HFFc6 (cell line): ENCODE measurements at regions not wholly inside any gene's neighbourhood (a gene's known extent, or its start where the extent isn't known, plus 50 kb on each side); places are given as distances from the start of the nearest gene placed in this dataset.
"Not testable (repeated sequence)": the region's sequence is repeated elsewhere in the genome, so short reads cannot be mapped to it uniquely, and the experiment has no call there.

Source experiments
- DNase-seq: peaks from one replicate; pipeline ENCODE4 v3.0.0-alpha.2; 2018
- H3K27ac Mint-ChIP-seq: 2 replicates; pipeline ENCODE4 v1.8.0; 2020; ENCODE audit warnings: mild to moderate bottlenecking, mixed read lengths
- H3K27me3 Mint-ChIP-seq: 2 replicates; pipeline ENCODE4 v1.8.0; 2021; ENCODE audit warnings: mild to moderate bottlenecking, moderate library complexity, mixed read lengths; ENCODE audit not compliant: insufficient read depth
- H3K36me3 Mint-ChIP-seq: 2 replicates; pipeline ENCODE4 v1.8.0; 2021; ENCODE audit warnings: low read depth, mixed read lengths
- H3K4me1 Mint-ChIP-seq: 2 replicates; pipeline ENCODE4 v1.8.0; 2020; ENCODE audit warnings: low read depth, mixed read lengths
- H3K4me3 Mint-ChIP-seq: 2 replicates; pipeline ENCODE4 v1.8.0; 2020; ENCODE audit warnings: mild to moderate bottlenecking, moderate library complexity, mixed read lengths
- H3K9me3 Mint-ChIP-seq: 2 replicates; pipeline ENCODE4 v1.8.0; 2020; ENCODE audit warnings: mild to moderate bottlenecking, mixed read lengths
- TF ChIP-seq, protein P1 (sequence below): fragments of 200-600 bp; sonication (generic); IDR thresholded peaks from 2 replicates; pipeline ENCODE4 v1.5.0; 2021; ENCODE audit warnings: antibody characterized with exemption, mild to moderate bottlenecking

GRCh38 chr1:227487606-227488005 lies 75.8 kb upstream of the ZNF678 start:
- DNase-seq: no peak
- Mint-ChIP-seq H3K27me3 (peaks cover 10% of the 10 kb centered on the region), H3K4me3 (no peak overlapping the region), H3K9me3 (no peaks in the 10 kb centered on the region), H3K27ac (no peak overlapping the region), H3K36me3 (no peaks in the 10 kb centered on the region), H3K4me1 (no peaks in the 10 kb centered on the region)
- TF ChIP-seq, protein P1, sequence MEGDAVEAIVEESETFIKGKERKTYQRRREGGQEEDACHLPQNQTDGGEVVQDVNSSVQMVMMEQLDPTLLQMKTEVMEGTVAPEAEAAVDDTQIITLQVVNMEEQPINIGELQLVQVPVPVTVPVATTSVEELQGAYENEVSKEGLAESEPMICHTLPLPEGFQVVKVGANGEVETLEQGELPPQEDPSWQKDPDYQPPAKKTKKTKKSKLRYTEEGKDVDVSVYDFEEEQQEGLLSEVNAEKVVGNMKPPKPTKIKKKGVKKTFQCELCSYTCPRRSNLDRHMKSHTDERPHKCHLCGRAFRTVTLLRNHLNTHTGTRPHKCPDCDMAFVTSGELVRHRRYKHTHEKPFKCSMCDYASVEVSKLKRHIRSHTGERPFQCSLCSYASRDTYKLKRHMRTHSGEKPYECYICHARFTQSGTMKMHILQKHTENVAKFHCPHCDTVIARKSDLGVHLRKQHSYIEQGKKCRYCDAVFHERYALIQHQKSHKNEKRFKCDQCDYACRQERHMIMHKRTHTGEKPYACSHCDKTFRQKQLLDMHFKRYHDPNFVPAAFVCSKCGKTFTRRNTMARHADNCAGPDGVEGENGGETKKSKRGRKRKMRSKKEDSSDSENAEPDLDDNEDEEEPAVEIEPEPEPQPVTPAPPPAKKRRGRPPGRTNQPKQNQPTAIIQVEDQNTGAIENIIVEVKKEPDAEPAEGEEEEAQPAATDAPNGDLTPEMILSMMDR: no peak

GRCh38 chr1:227486559-227486958 lies 76.8 kb upstream of the ZNF678 start:
- H3K27ac Mint-ChIP-seq: no peak overlapping the region
- H3K4me1 Mint-ChIP-seq: no peaks in the 10 kb centered on the region
- no peaks in the 10 kb centered on the region for H3K36me3 Mint-ChIP-seq
- H3K9me3 Mint-ChIP-seq: no peaks in the 10 kb centered on the region
- TF ChIP-seq, protein P1: no peak
- H3K27me3 Mint-ChIP-seq: peaks cover 10% of the 10 kb centered on the region; the same call in 1 of the 2 replicates
- no peak for DNase-seq
- no peak overlapping the region for H3K4me3 Mint-ChIP-seq

- Mint-ChIP-seq H3K36me3 (no peaks in the 10 kb centered on the region), H3K4me3 (no peak overlapping the region), H3K27ac (no peak overlapping the region), H3K27me3 (peaks cover 12% of the 10 kb centered on the region; the same call in 1 of the 2 replicates), H3K9me3 (no peaks in the 10 kb centered on the region), H3K4me1 (no peaks in the 10 kb centered on the region)
- TF ChIP-seq, protein P1: no peak
- no peak for DNase-seq
Measured at GRCh38 chr1:227482023-227482299, 81.4 kb upstream of the ZNF678 start.

- DNase-seq, H3K36me3 Mint-ChIP-seq, H3K4me3 Mint-ChIP-seq, H3K4me1 Mint-ChIP-seq, H3K27ac Mint-ChIP-seq, H3K9me3 Mint-ChIP-seq: not testable (repeated sequence)
- H3K27me3 Mint-ChIP-seq: peaks cover 17% of the 10 kb centered on the region
Measured at GRCh38 chr1:227474072-227474471, 89.3 kb upstream of the ZNF678 start.

- no peaks in the 10 kb centered on the region for H3K36me3 Mint-ChIP-seq
- TF ChIP-seq, protein P1: no peak
- H3K27ac Mint-ChIP-seq: no peak overlapping the region
- H3K9me3 Mint-ChIP-seq: no peaks in the 10 kb centered on the region; the same call in 1 of the 2 replicates
- peaks cover 16% of the 10 kb centered on the region for H3K27me3 Mint-ChIP-seq
- no peak for DNase-seq
- H3K4me3 Mint-ChIP-seq: no peak overlapping the region
- no peaks in the 10 kb centered on the region for H3K4me1 Mint-ChIP-seq
Measured at GRCh38 chr1:227472772-227473171, 90.6 kb upstream of the ZNF678 start.

DNA sequence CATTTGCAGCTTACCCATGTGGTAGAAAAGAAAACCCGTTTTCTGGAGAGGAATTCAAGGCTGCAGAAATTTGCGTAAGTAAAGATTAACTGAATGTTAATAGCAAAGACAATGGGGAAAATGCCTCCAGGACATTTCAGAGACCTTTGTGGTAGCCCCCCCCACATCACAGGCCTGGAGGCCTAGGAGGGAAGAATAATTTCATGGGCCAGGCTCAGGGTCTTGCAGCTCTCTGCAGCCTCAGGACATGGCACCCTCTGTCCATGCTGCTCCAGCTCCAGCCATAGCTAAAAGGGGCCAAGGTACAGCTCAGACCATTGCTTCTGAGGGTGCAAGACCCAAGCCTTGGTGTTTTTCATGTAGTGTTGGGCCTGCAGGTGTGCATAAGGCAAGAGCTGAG lies 92.7 kb upstream of the ZNF678 start:
- H3K4me3 Mint-ChIP-seq: no peak overlapping the region
- no peaks in the 10 kb centered on the region for H3K9me3 Mint-ChIP-seq
- no peaks in the 10 kb centered on the region for H3K4me1 Mint-ChIP-seq
- H3K36me3 Mint-ChIP-seq: no peaks in the 10 kb centered on the region
- DNase-seq: no peak
- TF ChIP-seq, protein P1: no peak
- H3K27me3 Mint-ChIP-seq: peaks cover 7% of the 10 kb centered on the region
- H3K27ac Mint-ChIP-seq: no peak overlapping the region
